ENCODE measurements at regions not wholly inside any gene's neighbourhood (a gene's known extent, or its start where the extent isn't known, plus 50 kb on each side); places are given as distances from the start of the nearest gene placed in this dataset.

- no peak overlapping the region for H3K27ac ChIP-seq
Measured at GRCh38 chr16:54648575-54648974, 282.1 kb upstream of the IRX5 start.

GRCh38 chr16:54647725-54648221, 282.9 kb upstream of the IRX5 start:
- Histone ChIP-seq H3K27me3 (no peaks in the 10 kb centered on the region), H3K27ac (no peak overlapping the region), H3K36me3 (no peaks in the 10 kb centered on the region), H3K9me3 (no peaks in the 10 kb centered on the region), H3K4me3 (no peak overlapping the region), H3K4me1 (ENCODE audit: insufficient read depth) (no peaks in the 10 kb centered on the region)
- DNase-seq = no peak
- 68 to 70% (median 68%) methylated on average over 3 of the region's 3 CpGs for WGBS, 3 donors
- TF ChIP-seq EP300 (IDR thresholded peaks at IDR 0.05) (no peak), POLR2A (IDR thresholded peaks at IDR 0.05) (no peak), CTCF (IDR thresholded peaks at IDR 0.05) (no peak)
- intact Hi-C loops (cut with DNase I) = no loop called here

More at GRCh38 chr16:54648575-54648974, 282.1 kb upstream of the IRX5 start:
- 65 to 67% (median 66%) methylated on average over 10 of the region's 10 CpGs for WGBS, 3 donors
- no peak for DNase-seq
- Histone ChIP-seq H3K36me3 (no peaks in the 10 kb centered on the region), H3K9me3 (no peaks in the 10 kb centered on the region), H3K4me1 (ENCODE audit: insufficient read depth) (no peaks in the 10 kb centered on the region), H3K4me3 (no peak overlapping the region), H3K27me3 (no peaks in the 10 kb centered on the region)
- intact Hi-C loops (cut with DNase I) = no loop called here
- TF ChIP-seq POLR2A (IDR thresholded peaks at IDR 0.05) (no peak), EP300 (IDR thresholded peaks at IDR 0.05) (no peak), CTCF (IDR thresholded peaks at IDR 0.05) (no peak)

GRCh38 chr16:54647216-54647615, 283.4 kb upstream of the IRX5 start:
- no peak for DNase-seq
- intact Hi-C loops (cut with DNase I) = no loop called here
- no peaks in the 10 kb centered on the region for H3K4me1 ChIP-seq (ENCODE audit: insufficient read depth)
- H3K27me3 ChIP-seq = no peaks in the 10 kb centered on the region
- no peaks in the 10 kb centered on the region for H3K9me3 ChIP-seq
- WGBS, 3 donors = 85 to 90% (median 90%) methylated on average over 3 of the region's 3 CpGs
- TF ChIP-seq POLR2A (IDR thresholded peaks at IDR 0.05) (no peak), CTCF (IDR thresholded peaks at IDR 0.05) (no peak), EP300 (IDR thresholded peaks at IDR 0.05) (no peak)
- no peaks in the 10 kb centered on the region for H3K36me3 ChIP-seq
- H3K27ac ChIP-seq = no peak overlapping the region
- no peak overlapping the region for H3K4me3 ChIP-seq

GRCh38 chr16:54645345-54645744, 285.3 kb upstream of the IRX5 start:
- 71 to 80% (median 79%) methylated on average over 4 of the region's 4 CpGs for WGBS, 3 donors
- TF ChIP-seq EP300 (IDR thresholded peaks at IDR 0.05) (no peak), POLR2A (IDR thresholded peaks at IDR 0.05) (no peak), CTCF (IDR thresholded peaks at IDR 0.05) (no peak)
- no peaks in the 10 kb centered on the region for H3K4me1 ChIP-seq (ENCODE audit: insufficient read depth)
- H3K4me3 ChIP-seq = no peak overlapping the region
- intact Hi-C loops (cut with DNase I) = no loop called here
- H3K36me3 ChIP-seq = no peaks in the 10 kb centered on the region
- DNase-seq = no peak
- H3K27ac ChIP-seq = no peak overlapping the region
- no peaks in the 10 kb centered on the region for H3K9me3 ChIP-seq
- no peaks in the 10 kb centered on the region for H3K27me3 ChIP-seq

All from ovary (tissue), 7 donors.